ENCODE measurements at regions not wholly inside any gene's neighbourhood (a gene's known extent, or its start where the extent isn't known, plus 50 kb on each side); places are given as distances from the start of the nearest gene placed in this dataset.

GRCh38 chrX:39063037-39063436 lies 261.8 kb downstream of the MID1IP1 start:
- no peak overlapping the region for H2AFZ ChIP-seq (ENCODE audit: low read depth, low read length, poor library complexity, severe bottlenecking)
- no peaks in the 10 kb centered on the region for H3K27me3 ChIP-seq (ENCODE audit: insufficient read depth, low read length)
- no peak overlapping the region for H3K27ac ChIP-seq (ENCODE audit: low read depth, low read length)
- no TSS peak for BruUV-seq (replicated peaks)
- no peaks in the 10 kb centered on the region for H3K9me3 ChIP-seq (ENCODE audit: control insufficient read depth in 1 of 2, insufficient read depth in 1 of 2, low read depth in 1 of 2, low read length in 2 of 2)
- H3K4me1 ChIP-seq (ENCODE audit: control insufficient read depth in 1 of 2, insufficient read depth in 2 of 2, low read length in 2 of 2) = no peaks in the 10 kb centered on the region
- no peak for TF ChIP-seq CEBPB (IDR thresholded peaks at IDR 0.05; ENCODE audit: low read depth)
- TF ChIP-seq RAD21 (IDR thresholded peaks at IDR 0.05; ENCODE audit: low read depth) = no peak
- TF ChIP-seq SP1 (IDR thresholded peaks at IDR 0.05; ENCODE audit: low read depth) = no peak
- TF ChIP-seq REST (IDR thresholded peaks at IDR 0.05; ENCODE audit: low read depth) = no peak
- TF ChIP-seq ZFX (IDR thresholded peaks at IDR 0.05) = no peak
- no peak for TF ChIP-seq EZH2phosphoT487 (IDR thresholded peaks at IDR 0.05; ENCODE audit: borderline replicate concordance)
- no peak for TF ChIP-seq ATF3 (IDR thresholded peaks at IDR 0.05)
- TF ChIP-seq SRF (IDR thresholded peaks at IDR 0.05; ENCODE audit: low read depth) = no peak
- TF ChIP-seq JUND (IDR thresholded peaks at IDR 0.05) = no peak
- no peak for TF ChIP-seq POLR2A (IDR thresholded peaks at IDR 0.05; ENCODE audit: borderline replicate concordance, extremely low read depth, insufficient read depth, insufficient read length)
- TF ChIP-seq CBX3 (IDR thresholded peaks at IDR 0.05; ENCODE audit: low read depth) = no peak
- ATAC-seq (no peak), DNase-seq (ENCODE audit: low read depth, low spot score) (no peak)
- H3K4me3 ChIP-seq (replicated peaks in 1 of 2; ENCODE audit: low read depth in 1 of 2, low read length in 2 of 2) = no peak overlapping the region
- ChIA-PET POLR2A (no interaction called here), CTCF (no interaction called here), RAD21 (ENCODE audit: low non-redundant PET in 1 of 2, low total read pairs in 2 of 2, uncharacterized antibody in 2 of 2, unreplicated experiment in 2 of 2) (no interaction called here)
- no peak overlapping the region for H3K9ac ChIP-seq (ENCODE audit: low read length)
- no peaks in the 10 kb centered on the region for H4K20me1 ChIP-seq (ENCODE audit: insufficient read depth)
- H3K9me2 ChIP-seq (ENCODE audit: insufficient read depth) = no peaks in the 10 kb centered on the region
- intact Hi-C loops (cut with micrococcal nuclease) = no loop called here
- H3K79me2 ChIP-seq (ENCODE audit: insufficient read depth, low read length) = no peaks in the 10 kb centered on the region
- no peaks in the 10 kb centered on the region for H3K36me3 ChIP-seq (ENCODE audit: control insufficient read depth in 1 of 2, insufficient read depth in 2 of 2, low read length in 2 of 2)
- no peak overlapping the region for H3K4me2 ChIP-seq (ENCODE audit: low read length)

All from HCT116 (cell line).